GM19438 (cell line): ENCODE measurements at regions not wholly inside any gene's neighbourhood (a gene's known extent, or its start where the extent isn't known, plus 50 kb on each side); places are given as distances from the start of the nearest gene placed in this dataset.

Experiments used
- ATAC-seq: cut with Tn5 transposase; IDR thresholded peaks from one replicate; pipeline ENCODE4 v1.9.1; 2021; ENCODE audit warnings: low read depth; ENCODE audit not compliant: unreplicated experiment

GRCh38 chr15:94745371-94745770 lies 514.0 kb downstream of the MCTP2 start:
- no peak for ATAC-seq

GRCh38 chr15:94747510-94747909 lies 516.1 kb downstream of the MCTP2 start:
- no peak for ATAC-seq

GRCh38 chr15:94749811-94750617 lies 518.7 kb downstream of the MCTP2 start:
- ATAC-seq, result no peak

GRCh38 chr15:94760348-94760747 lies 529.0 kb downstream of the MCTP2 start:
- ATAC-seq, result no peak

- ATAC-seq, result no peak
Measured at GRCh38 chr15:94761574-94761973, 530.2 kb downstream of the MCTP2 start.

GRCh38 chr15:94769089-94769488 lies 537.7 kb downstream of the MCTP2 start:
- ATAC-seq, result no peak

GRCh38 chr15:94770199-94770598 lies 538.8 kb downstream of the MCTP2 start:
- ATAC-seq, result no peak

GRCh38 chr15:94777037-94777436 lies 545.7 kb downstream of the MCTP2 start:
- ATAC-seq, result no peak

GRCh38 chr15:94778840-94779239 lies 547.5 kb downstream of the MCTP2 start:
- no peak for ATAC-seq

- ATAC-seq, result no peak
Measured at GRCh38 chr15:94780166-94780565, 548.8 kb downstream of the MCTP2 start.

- ATAC-seq, result no peak
Measured at GRCh38 chr15:94785091-94785490, 553.7 kb downstream of the MCTP2 start.

- ATAC-seq, result no peak
Measured at GRCh38 chr15:94791008-94791407, 559.6 kb downstream of the MCTP2 start.

- ATAC-seq, result no peak
Measured at GRCh38 chr15:94791510-94791909, 560.1 kb downstream of the MCTP2 start.

- ATAC-seq, result no peak
Measured at GRCh38 chr15:94792196-94792595, 560.8 kb downstream of the MCTP2 start.

GRCh38 chr15:94793207-94793606 lies 561.8 kb downstream of the MCTP2 start:
- no peak for ATAC-seq

- no peak for ATAC-seq
Measured at GRCh38 chr15:94793641-94794040, 562.3 kb downstream of the MCTP2 start.

GRCh38 chr15:94804613-94805012 lies 573.3 kb downstream of the MCTP2 start:
- ATAC-seq, result no peak

- no peak for ATAC-seq
Measured at GRCh38 chr15:94815110-94815731, 583.9 kb downstream of the MCTP2 start.

GRCh38 chr15:94815914-94816313 lies 584.6 kb downstream of the MCTP2 start:
- ATAC-seq, result no peak

- no peak for ATAC-seq
Measured at GRCh38 chr15:94829887-94830884, 598.8 kb downstream of the MCTP2 start.

GRCh38 chr15:94834000-94834399 lies 602.6 kb downstream of the MCTP2 start:
- no peak for ATAC-seq
